HG02943 (cell line): ENCODE measurements at regions not wholly inside any gene's neighbourhood (a gene's known extent, or its start where the extent isn't known, plus 50 kb on each side); places are given as distances from the start of the nearest gene placed in this dataset.
"Not testable (repeated sequence)": the region's sequence is repeated elsewhere in the genome, so short reads cannot be mapped to it uniquely, and the experiment has no call there.

Experiments used
- ATAC-seq: cut with Tn5 transposase; IDR thresholded peaks from one replicate; pipeline ENCODE4 v1.9.1; 2021; ENCODE audit warnings: mild to moderate bottlenecking, low read depth, moderate library complexity; ENCODE audit not compliant: unreplicated experiment

- ATAC-seq = not testable (repeated sequence)
Measured at GRCh38 chr17:20731131-20731530, 151.6 kb downstream of the CDRT15L2 start.

GRCh38 chr17:20733923-20734322 lies 154.4 kb downstream of the CDRT15L2 start:
- ATAC-seq = no peak

- no peak for ATAC-seq
Measured at GRCh38 chr17:20735796-20736195, 156.3 kb downstream of the CDRT15L2 start.

- ATAC-seq = not testable (repeated sequence)
Measured at GRCh38 chr17:20737636-20738035, 158.1 kb downstream of the CDRT15L2 start.

- no peak for ATAC-seq
Measured at GRCh38 chr17:20771104-20771503, 191.6 kb downstream of the CDRT15L2 start.

- no peak for ATAC-seq
Measured at GRCh38 chr17:20774472-20775135, 195.1 kb downstream of the CDRT15L2 start.

GRCh38 chr17:20775331-20775730 lies 195.8 kb downstream of the CDRT15L2 start:
- ATAC-seq = no peak

GRCh38 chr17:20779521-20779920 lies 200.0 kb downstream of the CDRT15L2 start:
- no peak for ATAC-seq

- no peak for ATAC-seq
Measured at GRCh38 chr17:20781260-20781659, 201.7 kb downstream of the CDRT15L2 start.

- not testable (repeated sequence) for ATAC-seq
Measured at GRCh38 chr17:20781869-20782268, 202.3 kb downstream of the CDRT15L2 start.

GRCh38 chr17:20783091-20783490 lies 203.6 kb downstream of the CDRT15L2 start:
- ATAC-seq = no peak

- no peak for ATAC-seq
Measured at GRCh38 chr17:20784100-20784665, 204.7 kb downstream of the CDRT15L2 start.

- no peak for ATAC-seq
Measured at GRCh38 chr17:20787281-20787680, 207.8 kb downstream of the CDRT15L2 start.

- no peak for ATAC-seq
Measured at GRCh38 chr17:20791626-20792025, 212.1 kb downstream of the CDRT15L2 start.

- not testable (repeated sequence) for ATAC-seq
Measured at GRCh38 chr17:20794532-20794931, 215.0 kb downstream of the CDRT15L2 start.

GRCh38 chr17:20797292-20797691 lies 217.8 kb downstream of the CDRT15L2 start:
- ATAC-seq = no peak

- ATAC-seq = no peak
Measured at GRCh38 chr17:20800146-20800545, 220.6 kb downstream of the CDRT15L2 start.

GRCh38 chr17:20805751-20806150 lies 226.2 kb downstream of the CDRT15L2 start:
- no peak for ATAC-seq

GRCh38 chr17:20807566-20807965 lies 228.0 kb downstream of the CDRT15L2 start:
- ATAC-seq = not testable (repeated sequence)

GRCh38 chr17:20815410-20815809 lies 227.4 kb downstream of the USP22 start:
- not testable (repeated sequence) for ATAC-seq

GRCh38 chr17:20823905-20824304 lies 218.9 kb downstream of the USP22 start:
- ATAC-seq = no peak

GRCh38 chr17:20825539-20825938 lies 217.3 kb downstream of the USP22 start:
- no peak for ATAC-seq
